ENCODE measurements at regions not wholly inside any gene's neighbourhood (a gene's known extent, or its start where the extent isn't known, plus 50 kb on each side); places are given as distances from the start of the nearest gene placed in this dataset.
"Not testable (repeated sequence)": the region's sequence is repeated elsewhere in the genome, so short reads cannot be mapped to it uniquely, and the experiment has no call there.

GRCh38 chr6:154638369-154638768 is 94.8 kb upstream of the SCAF8 start:
- no peak for DNase-seq
- no peak for TF ChIP-seq CTCF (IDR thresholded peaks at IDR 0.05)
- Mint-ChIP-seq H3K36me3 (ENCODE audit: low read depth) (no peaks in the 10 kb centered on the region), H3K4me1 (ENCODE audit: low read depth) (peaks cover 5% of the 10 kb centered on the region; the same call in 1 of the 2 replicates), H3K9me3 (peaks cover 5% of the 10 kb centered on the region), H3K27ac (no peak overlapping the region), H3K27me3 (ENCODE audit: insufficient read depth) (peaks cover 21% of the 10 kb centered on the region), H3K4me3 (no peak overlapping the region)

GRCh38 chr6:154639196-154639595 is 94.0 kb upstream of the SCAF8 start:
- not testable (repeated sequence) for DNase-seq; H3K4me3 Mint-ChIP-seq; H3K9me3 Mint-ChIP-seq; H3K36me3 Mint-ChIP-seq (ENCODE audit: low read depth); H3K4me1 Mint-ChIP-seq (ENCODE audit: low read depth); H3K27ac Mint-ChIP-seq
- H3K27me3 Mint-ChIP-seq (ENCODE audit: insufficient read depth) = peaks cover 15% of the 10 kb centered on the region

DNA sequence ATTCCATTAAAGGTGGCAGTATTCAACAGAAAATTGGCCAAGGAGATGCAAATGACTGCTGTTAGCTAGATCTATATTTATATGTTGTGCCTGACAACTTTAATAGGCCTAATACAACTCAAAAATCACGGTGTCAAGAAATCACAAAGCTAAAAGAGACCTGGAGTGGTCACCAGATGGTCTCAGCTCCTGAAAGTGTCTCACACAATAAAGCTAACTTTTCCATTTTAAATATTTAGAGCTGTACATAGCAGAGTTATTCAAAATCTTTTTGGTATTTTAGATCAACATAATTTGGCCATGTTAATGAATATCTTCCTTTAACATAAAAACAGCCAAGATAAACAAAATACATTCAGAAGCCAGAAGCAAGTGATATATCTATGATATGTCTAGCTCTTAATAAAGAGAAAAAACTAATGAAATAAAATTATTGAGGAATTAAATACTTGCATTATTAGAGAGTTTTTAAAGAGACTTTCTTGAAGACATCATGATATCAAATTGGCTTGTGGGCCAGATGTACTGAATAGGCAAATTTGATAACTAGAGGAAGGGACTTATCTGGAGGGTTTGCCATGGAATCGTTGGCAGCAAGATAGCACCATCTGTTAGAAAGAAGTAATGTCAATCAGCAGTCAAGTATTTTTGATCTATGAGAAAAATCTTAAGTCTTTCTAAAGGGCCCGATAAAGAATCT is 84.9 kb upstream of the SCAF8 start:
- H3K4me1 Mint-ChIP-seq (ENCODE audit: low read depth) = peaks cover 4% of the 10 kb centered on the region
- no peak overlapping the region for H3K4me3 Mint-ChIP-seq
- no peak for TF ChIP-seq CTCF (IDR thresholded peaks at IDR 0.05)
- no peaks in the 10 kb centered on the region for H3K36me3 Mint-ChIP-seq (ENCODE audit: low read depth)
- DNase-seq = no peak
- no peak overlapping the region for H3K27ac Mint-ChIP-seq
- H3K9me3 Mint-ChIP-seq = no peaks in the 10 kb centered on the region
- H3K27me3 Mint-ChIP-seq (ENCODE audit: insufficient read depth) = peaks cover 6% of the 10 kb centered on the region

DNA sequence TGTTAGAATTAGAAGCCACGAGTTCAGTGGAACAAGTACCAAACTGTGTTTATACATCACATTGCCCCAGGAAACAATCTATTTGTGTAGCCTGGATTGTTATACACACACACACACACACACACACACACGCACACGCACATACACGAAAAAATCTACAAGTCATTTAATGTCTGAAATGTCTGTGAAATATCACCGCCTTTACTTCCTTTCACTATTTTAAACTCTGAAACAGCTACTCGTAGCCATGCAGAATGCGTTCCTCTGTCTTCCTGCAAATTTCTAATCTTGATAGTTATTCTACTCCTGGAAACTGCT is 84.4 kb upstream of the SCAF8 start:
- DNase-seq = no peak
- no peak for TF ChIP-seq CTCF (IDR thresholded peaks at IDR 0.05)
- Mint-ChIP-seq H3K4me3 (no peak overlapping the region), H3K36me3 (ENCODE audit: low read depth) (no peaks in the 10 kb centered on the region), H3K4me1 (ENCODE audit: low read depth) (peaks cover 9% of the 10 kb centered on the region), H3K27me3 (ENCODE audit: insufficient read depth) (peaks cover 6% of the 10 kb centered on the region), H3K9me3 (no peaks in the 10 kb centered on the region), H3K27ac (no peak overlapping the region)

- H3K36me3 Mint-ChIP-seq (ENCODE audit: low read depth) = no peaks in the 10 kb centered on the region
- H3K27ac Mint-ChIP-seq = no peak overlapping the region
- DNase-seq = no peak
- no peak overlapping the region for H3K4me3 Mint-ChIP-seq
- TF ChIP-seq CTCF (IDR thresholded peaks at IDR 0.05) = no peak
- H3K9me3 Mint-ChIP-seq = no peaks in the 10 kb centered on the region
- H3K4me1 Mint-ChIP-seq (ENCODE audit: low read depth) = peaks cover 18% of the 10 kb centered on the region
- peaks cover 6% of the 10 kb centered on the region for H3K27me3 Mint-ChIP-seq (ENCODE audit: insufficient read depth)
Measured at GRCh38 chr6:154649721-154650120, 83.5 kb upstream of the SCAF8 start.

- Mint-ChIP-seq H3K36me3 (ENCODE audit: low read depth) (no peaks in the 10 kb centered on the region), H3K4me3 (no peak overlapping the region), H3K27me3 (ENCODE audit: insufficient read depth) (peaks cover 6% of the 10 kb centered on the region), H3K4me1 (ENCODE audit: low read depth) (peaks cover 18% of the 10 kb centered on the region), H3K9me3 (no peaks in the 10 kb centered on the region), H3K27ac (no peak overlapping the region)
- no peak for TF ChIP-seq CTCF (IDR thresholded peaks at IDR 0.05)
- DNase-seq = no peak
Measured at GRCh38 chr6:154650351-154650750, 82.9 kb upstream of the SCAF8 start.
